ENCODE measurements at regions not wholly inside any gene's neighbourhood (a gene's known extent, or its start where the extent isn't known, plus 50 kb on each side); places are given as distances from the start of the nearest gene placed in this dataset.
"Not testable (repeated sequence)": the region's sequence is repeated elsewhere in the genome, so short reads cannot be mapped to it uniquely, and the experiment has no call there.

DNA sequence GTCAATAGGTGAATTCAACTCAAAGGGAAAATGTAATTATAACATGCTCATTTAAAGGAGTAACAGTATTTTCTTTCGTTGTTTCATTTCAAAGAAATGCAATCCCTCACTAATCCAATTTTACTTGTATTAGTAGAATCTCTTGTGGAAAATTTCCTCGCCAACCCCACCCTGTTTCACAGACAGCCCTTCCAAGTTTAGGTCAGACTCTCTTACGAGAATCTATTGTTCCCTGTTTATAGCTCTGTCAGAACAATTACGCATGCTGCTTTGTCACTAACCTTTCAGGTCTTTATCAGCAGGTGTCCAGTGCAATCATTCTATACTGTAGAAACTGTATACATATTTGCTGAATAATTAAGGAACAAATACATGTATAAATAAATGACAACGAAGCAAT lies 657.8 kb upstream of the LINC00305 start:
- no peak for DNase-seq

DNA sequence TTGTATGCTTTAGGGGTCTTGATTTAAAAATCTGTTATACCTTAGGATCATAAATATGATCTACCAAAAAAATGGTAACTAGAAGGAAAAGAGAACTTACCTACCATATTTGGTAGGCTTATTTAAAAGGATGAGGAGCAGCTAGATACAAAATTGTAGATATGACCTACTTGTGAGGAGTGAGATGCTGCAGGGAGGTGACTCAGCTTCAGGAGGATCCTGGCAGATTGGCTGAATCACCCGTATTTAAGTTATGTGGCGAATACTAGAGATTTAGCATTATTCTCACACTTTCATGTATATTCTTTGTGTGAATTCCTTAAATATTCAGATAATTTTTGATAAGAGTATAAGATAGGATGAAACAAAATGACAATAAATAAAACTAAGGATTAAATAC lies 657.3 kb upstream of the LINC00305 start:
- no peak for DNase-seq

DNA sequence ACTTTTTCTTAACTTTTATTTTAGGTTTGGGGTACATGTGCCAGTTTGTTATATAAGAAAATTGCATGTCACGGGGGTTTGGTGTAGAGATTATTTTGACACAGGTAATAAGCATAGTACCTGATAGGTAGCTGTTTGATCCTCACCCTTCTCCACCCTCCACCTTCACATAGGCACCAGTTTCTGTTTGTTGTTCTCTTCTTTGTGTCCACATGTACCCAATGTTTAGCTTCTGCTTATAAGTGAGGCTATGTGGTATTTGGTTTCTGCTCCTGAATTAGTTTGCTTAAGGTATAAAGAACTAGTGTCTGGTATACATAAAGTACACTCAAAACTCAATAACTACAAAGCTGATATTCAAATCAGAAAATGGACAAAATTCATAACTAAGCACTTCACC lies 654.6 kb upstream of the LINC00305 start:
- DNase-seq: no peak

DNA sequence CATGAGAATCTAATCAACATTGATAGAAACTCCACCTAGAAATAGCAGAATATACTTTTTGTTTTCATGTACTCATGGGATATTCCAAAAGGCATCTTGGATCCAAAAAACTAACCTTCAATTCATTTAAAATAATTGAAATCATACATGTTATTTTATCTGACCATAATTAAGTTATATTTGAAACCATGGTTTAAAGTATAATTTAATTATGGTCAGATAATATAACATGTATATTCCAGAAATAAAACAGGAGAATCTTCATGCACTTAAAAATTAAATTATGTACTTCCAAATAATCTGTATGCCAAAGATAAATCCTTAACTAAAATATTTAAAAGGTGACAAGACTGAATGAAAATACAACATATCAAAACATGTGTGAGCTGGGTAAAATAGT lies 651.3 kb upstream of the LINC00305 start:
- DNase-seq: no peak

DNA sequence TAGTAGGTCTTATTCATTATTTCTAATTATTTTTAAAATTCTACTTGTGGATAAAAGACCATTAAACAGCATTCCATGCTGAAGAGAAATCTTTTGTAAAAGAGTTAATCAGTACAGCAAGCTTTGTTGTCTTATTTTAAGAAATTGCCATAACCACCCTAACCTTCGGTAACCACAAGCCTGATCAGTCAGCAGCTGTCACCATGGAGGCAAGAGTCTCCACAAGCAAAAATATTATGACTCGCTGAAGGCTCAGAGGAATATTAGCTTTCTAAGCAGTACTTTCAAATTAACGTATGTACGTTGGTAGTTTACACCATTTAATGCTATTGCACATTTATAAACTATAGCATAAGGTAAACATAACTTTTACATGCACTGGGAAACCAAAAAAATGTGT lies 650.5 kb upstream of the LINC00305 start:
- no peak for DNase-seq

DNA sequence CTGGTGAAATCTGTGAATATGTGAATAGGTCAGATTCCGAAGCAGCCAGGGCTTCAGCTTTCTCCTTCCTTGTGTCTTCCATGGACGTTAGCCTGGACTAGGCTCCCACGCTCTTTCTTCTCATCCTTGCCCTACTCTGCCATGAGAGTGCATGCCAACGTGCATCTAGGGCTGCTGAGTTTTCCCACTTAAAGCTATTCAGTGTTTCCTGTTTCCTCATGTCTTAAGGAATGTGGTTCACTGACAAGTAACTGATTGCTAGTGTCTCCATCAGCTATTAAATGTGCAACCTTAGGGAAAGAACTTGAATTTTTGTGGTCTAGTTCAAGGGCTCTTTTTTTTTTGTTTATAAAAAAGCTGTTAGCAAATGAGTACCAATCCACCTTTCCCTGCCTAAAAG lies 642.3 kb upstream of the LINC00305 start:
- DNase-seq: no peak

DNA sequence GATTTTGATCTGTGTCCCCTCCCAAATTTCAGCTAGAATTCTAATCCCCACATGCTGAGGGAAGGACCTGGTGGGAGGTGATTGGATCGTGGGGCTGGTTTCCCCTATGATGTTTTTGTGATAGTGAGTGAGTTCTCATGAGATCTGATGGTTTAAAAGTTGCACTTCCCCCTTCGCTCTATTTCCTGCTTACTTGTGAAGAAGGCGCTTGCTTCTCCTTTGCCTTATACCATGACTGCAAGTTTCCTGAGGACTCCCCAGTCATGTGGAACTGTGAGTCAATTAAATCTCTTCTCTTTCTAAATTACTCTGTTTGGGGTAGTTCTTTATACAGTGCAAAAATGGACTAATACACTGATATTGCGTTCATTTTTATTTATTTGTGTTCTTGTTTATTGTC lies 636.8 kb upstream of the LINC00305 start:
- no peak for DNase-seq

DNA sequence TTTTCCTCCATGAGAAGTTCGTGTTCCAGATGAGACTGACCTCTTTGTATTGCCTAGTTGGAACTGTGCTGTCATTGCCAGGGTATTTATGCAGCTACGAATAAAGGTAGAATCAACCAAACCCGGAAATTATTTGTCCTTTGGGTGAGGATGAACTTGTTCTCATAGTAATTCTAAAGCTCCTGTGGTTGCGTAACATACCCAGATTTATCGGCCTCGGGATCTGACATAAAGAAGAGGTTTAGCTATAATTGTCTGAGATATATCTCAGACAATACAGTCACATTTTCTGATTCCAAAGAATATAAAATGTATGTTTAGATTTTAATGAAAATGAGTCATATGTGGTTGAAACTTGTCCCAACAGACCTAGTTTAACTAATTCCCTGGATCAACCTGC lies 628.7 kb upstream of the LINC00305 start:
- no peak for DNase-seq

DNA sequence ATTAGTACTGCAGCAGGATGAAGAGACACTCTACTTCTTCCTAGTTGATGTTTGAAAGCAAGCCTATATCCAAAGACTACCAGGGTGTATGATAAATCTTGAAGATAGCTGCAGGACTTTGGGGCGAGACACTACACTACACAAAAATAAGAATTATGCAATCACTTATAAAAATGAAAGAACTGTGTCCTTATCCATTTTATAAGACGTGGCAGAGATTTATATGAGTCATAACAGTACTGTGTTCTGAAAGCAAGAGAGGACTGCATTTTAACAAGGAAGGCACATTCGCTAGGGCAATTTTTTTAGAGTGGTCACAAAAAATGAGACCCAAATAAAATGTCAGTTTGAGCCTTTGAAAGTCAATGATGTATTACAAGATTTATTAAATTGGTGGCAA lies 617.0 kb upstream of the LINC00305 start:
- DNase-seq: no peak

DNA sequence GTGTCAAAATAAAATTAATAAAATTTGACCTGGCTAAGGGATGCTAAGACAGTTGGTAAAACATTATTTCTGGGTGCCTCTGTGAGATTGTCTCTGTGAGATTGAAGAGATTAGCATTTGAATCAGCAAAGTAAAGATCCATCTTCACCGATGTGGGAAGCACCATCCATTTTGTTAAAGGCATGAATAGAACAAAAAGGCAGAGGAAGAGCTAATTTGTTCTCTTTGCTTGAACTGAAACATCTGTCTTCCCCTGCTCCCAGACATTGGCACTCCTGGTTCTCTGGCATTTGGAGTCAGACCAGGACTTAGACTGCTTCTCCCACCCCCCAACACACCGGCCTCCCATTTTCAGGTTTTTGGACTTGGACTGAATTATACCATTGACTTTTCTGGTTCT lies 603.8 kb upstream of the LINC00305 start:
- DNase-seq: no peak

DNA sequence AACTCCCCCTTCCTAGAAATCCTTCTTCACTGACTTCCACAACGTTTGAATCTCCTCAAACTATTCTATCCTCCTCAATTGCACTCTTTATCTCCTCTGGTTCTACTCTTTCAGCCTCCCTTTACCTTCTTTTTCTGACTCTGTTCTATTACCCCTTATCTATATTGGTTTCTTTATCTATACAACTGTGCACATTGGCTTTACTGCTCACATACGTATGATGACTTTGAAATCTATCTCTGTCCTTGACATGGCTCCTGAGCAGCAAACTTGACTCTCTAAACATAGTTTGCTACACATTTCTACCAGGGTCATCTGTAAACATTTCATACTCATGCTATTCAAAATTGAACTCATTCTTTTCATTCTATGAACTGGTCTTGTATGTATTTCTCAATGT lies 601.0 kb upstream of the LINC00305 start:
- DNase-seq: no peak

DNA sequence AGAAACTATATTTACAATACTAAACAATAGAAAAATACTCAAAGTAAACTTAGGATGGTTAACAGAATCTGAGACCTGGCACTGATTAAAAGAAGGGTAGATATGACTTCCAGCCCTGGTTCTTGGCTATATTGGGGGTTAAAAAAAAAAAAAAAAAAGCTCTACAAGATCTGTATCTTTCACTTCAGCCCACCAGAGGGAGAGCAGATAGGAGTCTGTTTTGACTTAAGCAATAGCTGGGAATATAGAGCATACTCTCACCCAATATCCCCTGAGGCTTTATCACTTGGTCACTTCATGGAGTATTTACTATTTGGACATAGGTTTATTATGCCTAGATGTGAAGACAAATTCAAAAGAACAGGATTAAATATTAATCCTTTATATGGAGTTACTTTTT lies 598.9 kb upstream of the LINC00305 start:
- no peak for DNase-seq

DNA sequence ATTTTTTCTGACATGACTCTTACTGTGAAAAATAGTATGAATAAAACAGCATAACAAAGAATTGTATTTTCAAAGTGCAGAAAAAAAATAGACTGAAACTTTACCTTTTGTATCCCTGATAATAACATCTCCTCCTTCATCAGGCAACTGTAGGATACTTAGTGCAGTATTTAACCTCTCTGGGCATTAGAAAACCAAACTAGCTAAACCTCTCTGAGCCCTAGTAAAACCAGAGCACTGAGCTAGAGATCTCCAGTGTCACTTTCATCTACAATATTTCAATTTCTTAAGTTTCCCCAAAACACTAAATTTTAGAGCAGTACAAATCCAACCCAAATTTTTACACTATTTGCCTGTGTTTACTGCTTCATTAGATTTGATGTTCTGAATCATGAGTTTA lies 594.0 kb upstream of the LINC00305 start:
- no peak for DNase-seq

DNA sequence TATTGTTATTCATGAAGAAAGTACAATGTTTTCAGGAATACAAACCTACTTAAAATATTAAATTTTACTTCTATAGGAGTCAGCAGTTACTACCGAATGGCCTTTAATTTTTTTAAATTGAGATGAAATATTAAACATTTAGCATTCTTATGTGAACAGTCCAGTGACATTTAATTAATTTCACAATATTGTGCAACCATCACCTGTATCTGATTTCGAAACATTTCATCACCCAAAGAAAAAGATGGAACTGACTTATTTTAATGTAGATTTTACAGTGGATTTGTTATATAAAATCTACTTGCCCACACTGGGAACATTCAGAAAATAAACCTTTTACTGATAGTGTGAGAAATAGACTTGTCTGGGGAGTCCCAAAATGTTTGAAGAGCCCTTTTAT lies 585.2 kb upstream of the LINC00305 start:
- DNase-seq: no peak

DNA sequence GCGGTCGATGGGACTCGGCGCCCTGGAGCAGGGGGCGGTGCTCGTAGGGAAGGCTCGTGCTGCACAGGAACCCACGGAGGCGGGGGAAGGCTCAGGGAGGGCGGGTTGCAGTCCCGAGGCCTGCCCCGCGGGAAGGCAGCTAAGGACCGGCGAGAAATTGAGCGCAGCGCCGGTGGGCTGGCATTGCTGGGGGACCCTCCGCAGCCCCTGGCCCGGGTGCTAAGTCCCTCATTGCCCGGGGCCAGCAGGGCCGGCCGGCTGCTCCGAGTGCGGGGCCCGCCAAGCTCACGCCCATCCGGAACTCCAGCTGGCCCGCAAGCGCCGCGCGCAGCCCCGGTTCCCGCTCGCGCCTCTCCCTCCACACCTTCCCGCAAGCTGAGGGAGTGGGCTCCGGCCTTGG lies 576.8 kb upstream of the LINC00305 start:
- DNase-seq: not testable (repeated sequence)

DNA sequence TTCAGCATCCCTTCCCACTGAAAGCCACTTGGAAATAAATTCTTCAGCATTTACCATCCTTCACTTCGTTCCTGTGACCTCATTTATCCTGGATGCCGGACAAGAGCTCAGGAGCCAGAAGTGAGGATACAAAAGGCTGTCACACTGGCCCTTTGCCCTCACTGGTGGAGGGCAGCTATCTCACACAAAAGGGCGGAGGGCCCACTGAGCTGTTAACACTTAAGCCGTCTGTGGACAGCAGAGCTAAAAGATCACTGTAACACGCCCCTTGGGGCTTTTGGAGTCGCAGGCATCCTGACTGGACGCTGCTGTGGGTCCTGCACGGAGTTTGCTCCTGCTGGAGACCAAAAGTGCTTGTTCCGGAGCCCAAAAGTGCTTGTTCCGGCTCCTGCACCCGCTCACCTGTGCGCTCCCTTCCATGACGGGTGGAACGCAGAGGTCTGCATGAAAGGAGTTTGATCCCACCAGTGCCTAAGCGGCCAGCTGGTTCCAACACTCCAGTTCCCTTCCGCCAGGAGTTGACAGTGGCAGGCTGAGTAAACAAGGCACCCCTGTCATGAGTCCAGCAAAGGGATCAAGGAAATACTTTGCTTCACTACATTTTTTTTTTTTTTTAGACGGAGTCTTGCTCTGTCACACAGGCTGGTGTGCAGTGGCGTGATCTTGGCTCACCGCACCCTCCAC lies 572.0 kb upstream of the LINC00305 start:
- no peak for DNase-seq

DNA sequence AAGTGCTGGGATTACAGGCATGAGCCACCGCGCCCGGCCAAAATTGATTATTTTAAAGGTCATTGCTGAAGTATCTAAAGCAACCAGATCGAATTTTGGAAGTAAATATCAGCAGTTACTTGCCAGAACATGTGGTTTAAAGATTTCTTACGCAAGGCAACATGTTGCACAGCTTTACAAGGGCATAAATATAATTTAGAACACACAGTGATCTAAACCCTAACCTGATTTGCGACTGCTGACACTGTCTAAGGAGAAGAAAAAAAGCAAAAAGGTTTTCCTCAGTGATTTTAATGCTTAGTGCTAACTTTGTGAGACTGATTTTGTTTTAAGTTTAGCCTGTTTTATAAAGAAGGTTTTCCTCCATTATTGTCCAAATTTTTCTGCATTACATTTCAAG lies 569.9 kb upstream of the LINC00305 start:
- DNase-seq: no peak

DNA sequence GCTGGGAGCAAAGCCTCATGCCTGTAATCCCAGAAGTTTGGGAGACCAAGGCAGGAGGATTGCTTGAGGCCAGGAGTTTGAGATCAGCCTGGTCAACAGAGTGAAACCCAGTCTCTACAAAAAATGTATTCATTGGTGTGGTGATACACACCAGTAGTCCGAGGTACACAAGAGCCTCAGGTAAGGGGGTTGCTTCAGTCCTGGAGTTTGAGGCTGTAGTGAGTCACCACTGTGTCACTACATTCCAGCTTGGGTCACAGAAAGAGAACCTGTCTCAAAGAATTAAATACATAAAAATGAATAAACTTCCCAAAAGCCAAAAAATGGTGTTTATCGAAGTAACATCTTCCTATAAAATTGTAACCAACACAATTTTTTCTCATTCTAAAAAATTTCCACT lies 568.1 kb upstream of the LINC00305 start:
- no peak for DNase-seq

DNA sequence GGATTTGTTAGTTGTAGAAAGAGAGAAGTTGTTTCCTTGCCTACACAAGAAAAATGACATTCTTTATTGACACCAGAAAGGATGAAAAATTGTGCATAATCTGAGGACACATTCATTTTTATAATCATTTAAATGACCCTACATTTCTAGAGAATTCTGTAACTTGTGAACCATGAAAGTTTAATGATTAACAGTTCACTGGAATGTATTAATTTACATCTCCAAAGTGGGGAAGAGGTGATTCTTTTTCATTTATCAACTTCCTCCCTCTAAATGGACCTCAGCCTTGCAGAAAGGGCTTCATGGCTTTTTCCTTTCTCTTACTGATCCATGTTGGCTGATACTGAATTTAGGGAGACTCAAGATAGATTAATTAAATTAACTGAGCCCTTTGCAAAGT lies 565.2 kb upstream of the LINC00305 start:
- DNase-seq: no peak

DNA sequence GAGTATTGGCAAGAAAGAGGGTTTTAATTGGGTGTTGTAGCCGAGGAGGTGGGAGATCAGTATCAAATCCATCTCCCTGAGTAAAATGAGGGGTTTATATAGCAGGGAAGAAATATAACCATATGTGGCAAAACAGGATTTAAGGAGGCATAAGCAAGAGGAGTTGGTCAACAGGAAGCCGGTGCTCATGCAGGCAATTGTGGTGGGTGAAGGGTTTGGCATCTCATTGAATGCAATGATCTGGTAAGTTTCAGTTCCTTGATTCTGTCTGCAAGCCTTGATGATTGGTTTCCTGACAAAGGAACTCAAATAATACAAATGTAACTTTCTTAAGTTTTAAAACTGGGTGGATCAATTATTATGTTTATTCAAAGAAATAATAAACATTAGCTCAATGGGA lies 564.4 kb upstream of the LINC00305 start:
- DNase-seq: no peak

DNA sequence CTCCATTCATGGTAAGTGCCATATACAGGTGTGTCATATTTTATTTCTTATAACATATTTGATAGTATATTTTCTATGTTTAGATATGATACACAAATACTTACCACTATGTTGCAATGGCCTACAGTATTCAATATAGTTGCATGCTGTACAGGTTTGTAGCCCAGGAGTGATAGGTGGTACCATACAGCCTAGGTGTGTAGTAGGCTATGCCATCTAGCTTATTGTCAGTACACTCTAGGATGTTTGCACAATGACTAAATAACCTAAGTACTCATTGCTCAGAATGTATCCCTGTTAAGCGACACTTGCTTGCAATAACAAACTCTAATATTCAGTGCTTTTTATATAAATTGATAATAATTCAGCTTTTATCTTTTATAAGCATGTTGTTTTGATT lies 563.1 kb upstream of the LINC00305 start:
- DNase-seq: no peak

DNA sequence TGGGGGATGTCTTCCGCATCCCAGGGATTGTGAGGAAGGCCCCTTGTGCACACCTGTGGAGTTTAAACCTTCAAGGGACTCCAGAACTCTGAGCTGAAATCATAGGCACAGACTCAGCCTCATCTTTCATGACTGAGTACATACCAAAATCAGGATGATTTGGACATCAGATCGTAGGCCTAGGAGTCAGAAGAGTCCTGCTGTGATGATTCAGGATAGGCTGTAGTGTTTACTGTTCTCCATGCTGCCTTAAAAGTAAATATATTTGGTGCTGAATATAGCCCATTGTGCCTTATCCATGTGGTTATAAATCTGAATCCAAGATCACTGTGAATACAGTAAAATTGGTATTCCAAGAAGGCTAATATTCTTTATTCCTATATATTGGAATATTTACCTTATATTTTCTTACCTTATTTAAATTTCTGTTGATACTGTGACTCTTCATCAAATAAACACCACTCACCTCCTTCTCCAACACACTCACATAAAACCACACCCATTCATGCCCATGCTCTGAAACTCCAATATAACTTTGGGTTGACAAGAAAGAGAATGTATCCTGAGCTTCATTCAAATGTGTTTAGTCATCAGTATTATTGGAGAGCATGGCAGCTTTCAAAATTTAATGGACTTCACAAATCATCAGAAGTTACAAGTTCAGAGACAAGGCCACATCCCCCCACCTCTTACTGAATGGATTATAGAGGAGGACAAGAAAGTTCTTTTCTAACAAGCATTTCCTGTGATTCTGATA lies 561.4 kb upstream of the LINC00305 start:
- no peak for DNase-seq

DNA sequence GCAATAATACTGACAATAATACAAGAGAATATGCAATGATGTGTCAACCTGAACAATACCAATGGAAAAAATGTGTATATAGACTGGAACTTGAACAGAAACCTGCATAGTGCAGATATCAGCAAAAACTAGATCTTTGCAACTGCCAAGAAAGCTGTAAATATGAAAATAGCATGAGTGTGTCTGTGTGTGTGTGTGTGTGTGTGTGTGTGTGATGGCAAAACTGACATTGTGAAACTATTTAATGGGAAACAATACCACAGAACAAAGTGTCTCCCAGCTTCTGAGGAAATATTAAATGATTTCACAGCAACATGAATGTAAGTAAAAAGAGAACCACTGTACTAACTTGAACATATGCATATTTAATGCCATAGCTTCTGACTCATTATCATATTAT lies 558.2 kb upstream of the LINC00305 start:
- no peak for DNase-seq

DNA sequence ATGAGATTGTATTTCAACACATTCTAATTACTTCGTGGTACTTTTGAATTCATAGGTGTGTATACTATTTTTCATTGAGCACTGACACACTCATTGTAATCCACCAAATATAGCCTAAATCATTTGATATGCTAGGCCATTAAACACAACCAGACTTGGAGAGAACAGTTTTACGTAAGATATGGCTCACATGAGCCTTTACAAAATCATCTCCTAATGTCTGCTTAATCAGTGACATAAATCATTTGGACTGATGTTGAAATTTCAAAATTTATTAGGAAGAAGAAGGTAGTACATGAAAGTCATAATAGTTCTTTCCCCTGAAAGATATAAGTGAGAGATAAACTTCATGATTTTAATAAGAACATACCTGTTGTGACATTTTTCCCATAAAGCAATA lies 550.2 kb upstream of the LINC00305 start:
- DNase-seq: no peak
